HepG2 (cell line): ENCODE measurements at regions not wholly inside any gene's neighbourhood (a gene's known extent, or its start where the extent isn't known, plus 50 kb on each side); places are given as distances from the start of the nearest gene placed in this dataset.

Source experiments
- ATAC-seq: fragments of 200-7000 bp; cut with Tn5 transposase; 3 replicates; pipeline ENCODE4 v1.9.1; 2020; ENCODE audit warnings: mild to moderate bottlenecking, moderate library complexity
- BruUV-seq: library from RNA; stranded (reverse); fragments of 400-500 nt; replicated peaks from 2 replicates; lab custom pipeline; 2021; lab: Mats Ljungman, UMichigan
- CTCF ChIA-PET: fragments of 300-600 bp; formaldehyde crosslinking; extraction: SDS; loops from one replicate; lab custom pipeline; 2021; ENCODE audit warnings: low total read pairs, inconsistent platforms, low intra/inter-chr PET ratio; lab: Yijun Ruan, JAX
- POLR2A ChIA-PET: fragments of 350-600 bp; sonication (Branson Sonifier 250); formaldehyde crosslinking; loops from one replicate; lab custom pipeline; 2020; ENCODE audit warnings: antibody characterized with exemption, inconsistent platforms; lab: Yijun Ruan, JAX
- DNase-seq: peaks from one replicate; pipeline ENCODE4 v3.0.0-alpha.2; 2015; ENCODE audit warnings: low spot score
- FAIRE-seq: peaks from 3 replicates; lab custom pipeline; 2011; peaks lifted over from hg19 to GRCh38; lab: Jason Lieb, UNC
- H2AFZ ChIP-seq: one replicate; pipeline ENCODE4 v1.6.1; 2011; ENCODE audit warnings: low read length, inconsistent platforms
- H3K27ac ChIP-seq: fragments of 300-600 bp; 3 replicates; pipeline ENCODE4 v1.8.0; 2011; ENCODE audit warnings: mixed run types, mild to moderate bottlenecking, mixed read lengths, low read length, inconsistent platforms; ENCODE audit not compliant: insufficient read depth; ENCODE audit errors: extremely low read length
- H3K27me3 ChIP-seq, 2 experiments: fragments of 200-600 bp in 1 of 2; 2 replicates in 1 of 2; 3 replicates in 1 of 2; pipeline versions ENCODE4 v1.6.0 to v1.8.0; 2011; ENCODE audit warnings: low read length in 2 of 2, mild to moderate bottlenecking in 2 of 2, moderate library complexity in 2 of 2, inconsistent platforms in 1 of 2; ENCODE audit not compliant: insufficient read depth in 2 of 2, control insufficient read depth in 1 of 2
- H3K36me3 ChIP-seq, 2 experiments: fragments of 200-600 bp in 1 of 2; replicated peaks in 1 of 2; 2 replicates in 1 of 2; 3 replicates in 1 of 2; pipeline versions ENCODE4 v1.5.1 to v1.8.0; 2011; ENCODE audit warnings: low read length in 2 of 2, inconsistent platforms in 1 of 2; ENCODE audit not compliant: insufficient read depth in 2 of 2, control insufficient read depth in 1 of 2
- H3K4me1 ChIP-seq: 2 replicates; pipeline ENCODE4 v1.5.1; 2012; ENCODE audit warnings: low read length, inconsistent platforms; ENCODE audit not compliant: insufficient read depth
- H3K4me2 ChIP-seq: 2 replicates; pipeline ENCODE4 v1.6.0; 2011; ENCODE audit warnings: low read depth, low read length, inconsistent platforms
- H3K4me3 ChIP-seq, 3 experiments: fragments of 200-600 bp in 1 of 3; sonication (generic), shearing (Covaris generic) in 1 of 3; replicated peaks in 1 of 3; 2 replicates each; pipeline ENCODE4 v1.5.1; 2011 to 2016; ENCODE audit warnings: low read length in 3 of 3, inconsistent platforms in 2 of 3, low read depth in 2 of 3, mild to moderate bottlenecking in 2 of 3, control low read depth in 1 of 3, mixed read lengths in 1 of 3; ENCODE audit not compliant: insufficient read depth in 1 of 3
- H3K79me2 ChIP-seq: one replicate; pipeline ENCODE4 v1.6.1; 2011; ENCODE audit warnings: low read length, inconsistent platforms; ENCODE audit not compliant: insufficient read depth
- H3K9ac ChIP-seq: 2 replicates; pipeline ENCODE4 v1.6.0; 2011; ENCODE audit warnings: mild to moderate bottlenecking, low read depth, low read length, inconsistent platforms; ENCODE audit not compliant: insufficient read depth
- H3K9me3 ChIP-seq: 2 replicates; pipeline ENCODE4 v1.5.1; 2012; ENCODE audit warnings: mild to moderate bottlenecking, low read length
- H4K20me1 ChIP-seq: 2 replicates; pipeline ENCODE4 v1.6.0; 2011; ENCODE audit warnings: inconsistent platforms, mild to moderate bottlenecking, low read length, moderate library complexity; ENCODE audit not compliant: insufficient read depth
- HOXA9 ChIP-seq: sonication (generic); formaldehyde crosslinking; IDR thresholded peaks from 2 replicates; pipeline ENCODE4 v1.8.1; 2022; ENCODE audit warnings: missing genetic modification reagents, mild to moderate bottlenecking, moderate library complexity, borderline replicate concordance
- NFYB ChIP-seq: sonication (generic); formaldehyde crosslinking; IDR thresholded peaks from 2 replicates; pipeline ENCODE4 v1.4.0; 2020; ENCODE audit warnings: missing genetic modification reagents
- NR2F6 ChIP-seq, 2 experiments: IDR thresholded peaks; 2 replicates each; pipeline ENCODE4 v1.6.1; 2016; ENCODE audit warnings: antibody characterized with exemption in 1 of 2, mild to moderate bottlenecking in 1 of 2
- POLR2A ChIP-seq, 2 experiments: IDR thresholded peaks; 2 replicates each; pipeline ENCODE4 v1.6.1; 2011; ENCODE audit warnings: low read depth in 2 of 2, low read length in 2 of 2, mild to moderate bottlenecking in 1 of 2, moderate library complexity in 1 of 2; ENCODE audit not compliant: insufficient read depth in 1 of 2
- RFXAP ChIP-seq: sonication (generic); formaldehyde crosslinking; IDR thresholded peaks from 2 replicates; pipeline ENCODE4 v1.4.0; 2020; ENCODE audit warnings: missing genetic modification reagents, borderline replicate concordance
- TCF7 ChIP-seq: sonication (generic); IDR thresholded peaks from 2 replicates; pipeline ENCODE4 v1.6.1; 2016; ENCODE audit warnings: antibody characterized with exemption, low read depth
- ZBTB1 ChIP-seq: sonication (generic); formaldehyde crosslinking; IDR thresholded peaks from 2 replicates; pipeline ENCODE4 v1.4.0; 2020; ENCODE audit warnings: missing genetic modification reagents, borderline replicate concordance
- ZNF34 ChIP-seq: sonication (generic); formaldehyde crosslinking; IDR thresholded peaks from 2 replicates; pipeline ENCODE4 v1.4.0; 2020; ENCODE audit warnings: mild to moderate bottlenecking, missing genetic modification reagents, borderline replicate concordance
- ZNF350 ChIP-seq: sonication (generic); formaldehyde crosslinking; IDR thresholded peaks from 2 replicates; pipeline ENCODE4 v1.4.0; 2020; ENCODE audit warnings: mild to moderate bottlenecking, low read depth, missing genetic modification reagents, borderline replicate concordance
- ZNF468 ChIP-seq: sonication (generic); formaldehyde crosslinking; IDR thresholded peaks from 2 replicates; pipeline ENCODE4 v1.8.0; 2022; ENCODE audit warnings: mild to moderate bottlenecking, moderate library complexity, missing genetic modification reagents
- ZNF556 ChIP-seq: sonication (generic); formaldehyde crosslinking; IDR thresholded peaks from 2 replicates; pipeline ENCODE4 v1.4.0; 2020; ENCODE audit warnings: mild to moderate bottlenecking, missing genetic modification reagents, borderline replicate concordance
- WGBS: methylation state at CpG from one replicate; pipeline ENCODE4 v1.1.6; 2017; ENCODE audit warnings: low lambda C conversion rate; 5-methylcytosine and 5-hydroxymethylcytosine counted together
- in situ Hi-C: cut with HindIII; loops from 2 replicates; pipeline ENCODE4 v1.10.0; 2017; ENCODE audit warnings: low pct_unique_long_range_greater_than_20kb; ENCODE audit not compliant: extremely low pct_ligation_motif_present
- intact Hi-C: fragments of 100-400 bp; cut with micrococcal nuclease; formaldehyde crosslinking; loops from one replicate; pipeline ENCODE4 v1.10.0; 2022; ENCODE audit not compliant: unreplicated experiment
- TF ChIP-seq, protein P1 (sequence below): sonication (generic); formaldehyde crosslinking; IDR thresholded peaks from 2 replicates; pipeline ENCODE4 v1.4.0; 2020; ENCODE audit warnings: missing genetic modification reagents
- TF ChIP-seq, protein P2 (sequence below): sonication (generic); formaldehyde crosslinking; IDR thresholded peaks from 2 replicates; pipeline ENCODE4 v1.4.0; 2020; ENCODE audit warnings: missing genetic modification reagents, borderline replicate concordance
- TF ChIP-seq, protein P3 (sequence below): sonication (generic); formaldehyde crosslinking; IDR thresholded peaks from 2 replicates; pipeline ENCODE4 v1.4.0; 2020; ENCODE audit warnings: mild to moderate bottlenecking, missing genetic modification reagents
- TF ChIP-seq, protein P4 (sequence below): IDR thresholded peaks from 2 replicates; pipeline ENCODE4 v1.6.1; 2012; ENCODE audit warnings: low read length, improper control_type of control experiment

DNA sequence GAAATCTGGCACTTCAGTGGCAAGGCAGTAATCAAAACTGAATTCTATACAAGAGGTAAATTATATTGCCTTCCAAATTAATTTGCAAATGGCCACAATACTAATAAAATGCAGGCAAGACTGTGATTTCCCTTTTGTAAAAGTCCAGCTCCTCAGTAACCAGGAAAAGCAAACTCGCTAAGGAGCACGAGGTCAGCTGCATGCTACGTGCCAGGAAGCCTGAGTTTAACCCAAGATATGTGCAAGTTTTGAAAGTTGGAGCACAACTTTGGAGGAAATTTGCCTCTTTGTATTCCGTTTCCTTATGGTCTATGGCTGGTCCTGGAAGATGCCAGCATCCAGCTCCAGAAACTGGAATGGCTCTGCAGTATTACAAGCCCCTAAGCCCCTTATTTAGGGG is 226.8 kb upstream of the DYNLRB2 start:
- no peak for ATAC-seq
- Histone ChIP-seq H2AFZ (no peak overlapping the region), H3K4me3 (no peak overlapping the region), H3K79me2 (no peaks in the 10 kb centered on the region), H3K27me3 (0 out of 5 replicates have a peak, but pooled peaks cover 0 to 6% of the 10 kb centered on the region in 2 experiments), H3K9ac (no peak overlapping the region), H4K20me1 (no peaks in the 10 kb centered on the region), H3K4me2 (no peak overlapping the region), H3K27ac (no peak overlapping the region), H3K9me3 (no peaks in the 10 kb centered on the region), H3K4me1 (no peaks in the 10 kb centered on the region), H3K36me3 (no peaks in the 10 kb centered on the region)
- CTCF ChIA-PET = no interaction called here
- 12% methylated on average over 4 of the region's 4 CpGs for WGBS
- no peak for DNase-seq
- POLR2A ChIA-PET = no interaction called here
- intact Hi-C loops (no loop called here), in situ Hi-C loops (no loop called here)
- BruUV-seq = no TSS peak
- FAIRE-seq = no peak
- TF ChIP-seq ZBTB1 (CRISPR knock-in tag) (no peak), NFYB (CRISPR knock-in tag) (no peak), ZNF34 (CRISPR knock-in tag) (no peak), RFXAP (CRISPR knock-in tag) (no peak), HOXA9 (CRISPR knock-in tag) (no peak), NR2F6 (IDR thresholded peaks at IDR 0.05) (no peak), NR2F6 (CRISPR knock-in tag; IDR thresholded peaks at IDR 0.05) (no peak), TCF7 (no peak), ZNF556 (no peak), ZNF350 (CRISPR knock-in tag) (no peak), POLR2A (IDR thresholded peaks at IDR 0.05; ENCODE audit: insufficient read depth in 1 of 2, low read depth in 2 of 2, low read length in 2 of 2) (no peak), ZNF468 (no peak)
- TF ChIP-seq, protein P1, sequence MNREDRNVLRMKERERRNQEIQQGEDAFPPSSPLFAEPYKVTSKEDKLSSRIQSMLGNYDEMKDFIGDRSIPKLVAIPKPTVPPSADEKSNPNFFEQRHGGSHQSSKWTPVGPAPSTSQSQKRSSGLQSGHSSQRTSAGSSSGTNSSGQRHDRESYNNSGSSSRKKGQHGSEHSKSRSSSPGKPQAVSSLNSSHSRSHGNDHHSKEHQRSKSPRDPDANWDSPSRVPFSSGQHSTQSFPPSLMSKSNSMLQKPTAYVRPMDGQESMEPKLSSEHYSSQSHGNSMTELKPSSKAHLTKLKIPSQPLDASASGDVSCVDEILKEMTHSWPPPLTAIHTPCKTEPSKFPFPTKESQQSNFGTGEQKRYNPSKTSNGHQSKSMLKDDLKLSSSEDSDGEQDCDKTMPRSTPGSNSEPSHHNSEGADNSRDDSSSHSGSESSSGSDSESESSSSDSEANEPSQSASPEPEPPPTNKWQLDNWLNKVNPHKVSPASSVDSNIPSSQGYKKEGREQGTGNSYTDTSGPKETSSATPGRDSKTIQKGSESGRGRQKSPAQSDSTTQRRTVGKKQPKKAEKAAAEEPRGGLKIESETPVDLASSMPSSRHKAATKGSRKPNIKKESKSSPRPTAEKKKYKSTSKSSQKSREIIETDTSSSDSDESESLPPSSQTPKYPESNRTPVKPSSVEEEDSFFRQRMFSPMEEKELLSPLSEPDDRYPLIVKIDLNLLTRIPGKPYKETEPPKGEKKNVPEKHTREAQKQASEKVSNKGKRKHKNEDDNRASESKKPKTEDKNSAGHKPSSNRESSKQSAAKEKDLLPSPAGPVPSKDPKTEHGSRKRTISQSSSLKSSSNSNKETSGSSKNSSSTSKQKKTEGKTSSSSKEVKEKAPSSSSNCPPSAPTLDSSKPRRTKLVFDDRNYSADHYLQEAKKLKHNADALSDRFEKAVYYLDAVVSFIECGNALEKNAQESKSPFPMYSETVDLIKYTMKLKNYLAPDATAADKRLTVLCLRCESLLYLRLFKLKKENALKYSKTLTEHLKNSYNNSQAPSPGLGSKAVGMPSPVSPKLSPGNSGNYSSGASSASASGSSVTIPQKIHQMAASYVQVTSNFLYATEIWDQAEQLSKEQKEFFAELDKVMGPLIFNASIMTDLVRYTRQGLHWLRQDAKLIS (CRISPR knock-in tag) = no peak
- TF ChIP-seq, protein P2, sequence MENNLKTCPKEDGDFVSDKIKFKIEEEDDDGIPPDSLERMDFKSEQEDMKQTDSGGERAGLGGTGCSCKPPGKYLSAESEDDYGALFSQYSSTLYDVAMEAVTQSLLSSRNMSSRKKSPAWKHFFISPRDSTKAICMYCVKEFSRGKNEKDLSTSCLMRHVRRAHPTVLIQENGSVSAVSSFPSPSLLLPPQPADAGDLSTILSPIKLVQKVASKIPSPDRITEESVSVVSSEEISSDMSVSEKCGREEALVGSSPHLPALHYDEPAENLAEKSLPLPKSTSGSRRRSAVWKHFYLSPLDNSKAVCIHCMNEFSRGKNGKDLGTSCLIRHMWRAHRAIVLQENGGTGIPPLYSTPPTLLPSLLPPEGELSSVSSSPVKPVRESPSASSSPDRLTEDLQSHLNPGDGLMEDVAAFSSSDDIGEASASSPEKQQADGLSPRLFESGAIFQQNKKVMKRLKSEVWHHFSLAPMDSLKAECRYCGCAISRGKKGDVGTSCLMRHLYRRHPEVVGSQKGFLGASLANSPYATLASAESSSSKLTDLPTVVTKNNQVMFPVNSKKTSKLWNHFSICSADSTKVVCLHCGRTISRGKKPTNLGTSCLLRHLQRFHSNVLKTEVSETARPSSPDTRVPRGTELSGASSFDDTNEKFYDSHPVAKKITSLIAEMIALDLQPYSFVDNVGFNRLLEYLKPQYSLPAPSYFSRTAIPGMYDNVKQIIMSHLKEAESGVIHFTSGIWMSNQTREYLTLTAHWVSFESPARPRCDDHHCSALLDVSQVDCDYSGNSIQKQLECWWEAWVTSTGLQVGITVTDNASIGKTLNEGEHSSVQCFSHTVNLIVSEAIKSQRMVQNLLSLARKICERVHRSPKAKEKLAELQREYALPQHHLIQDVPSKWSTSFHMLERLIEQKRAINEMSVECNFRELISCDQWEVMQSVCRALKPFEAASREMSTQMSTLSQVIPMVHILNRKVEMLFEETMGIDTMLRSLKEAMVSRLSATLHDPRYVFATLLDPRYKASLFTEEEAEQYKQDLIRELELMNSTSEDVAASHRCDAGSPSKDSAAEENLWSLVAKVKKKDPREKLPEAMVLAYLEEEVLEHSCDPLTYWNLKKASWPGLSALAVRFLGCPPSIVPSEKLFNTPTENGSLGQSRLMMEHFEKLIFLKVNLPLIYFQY (CRISPR knock-in tag) = no peak
- TF ChIP-seq, protein P3, sequence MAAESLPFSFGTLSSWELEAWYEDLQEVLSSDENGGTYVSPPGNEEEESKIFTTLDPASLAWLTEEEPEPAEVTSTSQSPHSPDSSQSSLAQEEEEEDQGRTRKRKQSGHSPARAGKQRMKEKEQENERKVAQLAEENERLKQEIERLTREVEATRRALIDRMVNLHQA (CRISPR knock-in tag) = no peak
- TF ChIP-seq, protein P4, sequence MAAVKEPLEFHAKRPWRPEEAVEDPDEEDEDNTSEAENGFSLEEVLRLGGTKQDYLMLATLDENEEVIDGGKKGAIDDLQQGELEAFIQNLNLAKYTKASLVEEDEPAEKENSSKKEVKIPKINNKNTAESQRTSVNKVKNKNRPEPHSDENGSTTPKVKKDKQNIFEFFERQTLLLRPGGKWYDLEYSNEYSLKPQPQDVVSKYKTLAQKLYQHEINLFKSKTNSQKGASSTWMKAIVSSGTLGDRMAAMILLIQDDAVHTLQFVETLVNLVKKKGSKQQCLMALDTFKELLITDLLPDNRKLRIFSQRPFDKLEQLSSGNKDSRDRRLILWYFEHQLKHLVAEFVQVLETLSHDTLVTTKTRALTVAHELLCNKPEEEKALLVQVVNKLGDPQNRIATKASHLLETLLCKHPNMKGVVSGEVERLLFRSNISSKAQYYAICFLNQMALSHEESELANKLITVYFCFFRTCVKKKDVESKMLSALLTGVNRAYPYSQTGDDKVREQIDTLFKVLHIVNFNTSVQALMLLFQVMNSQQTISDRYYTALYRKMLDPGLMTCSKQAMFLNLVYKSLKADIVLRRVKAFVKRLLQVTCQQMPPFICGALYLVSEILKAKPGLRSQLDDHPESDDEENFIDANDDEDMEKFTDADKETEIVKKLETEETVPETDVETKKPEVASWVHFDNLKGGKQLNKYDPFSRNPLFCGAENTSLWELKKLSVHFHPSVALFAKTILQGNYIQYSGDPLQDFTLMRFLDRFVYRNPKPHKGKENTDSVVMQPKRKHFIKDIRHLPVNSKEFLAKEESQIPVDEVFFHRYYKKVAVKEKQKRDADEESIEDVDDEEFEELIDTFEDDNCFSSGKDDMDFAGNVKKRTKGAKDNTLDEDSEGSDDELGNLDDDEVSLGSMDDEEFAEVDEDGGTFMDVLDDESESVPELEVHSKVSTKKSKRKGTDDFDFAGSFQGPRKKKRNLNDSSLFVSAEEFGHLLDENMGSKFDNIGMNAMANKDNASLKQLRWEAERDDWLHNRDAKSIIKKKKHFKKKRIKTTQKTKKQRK = no peak
